HCT116 (cell line): ENCODE measurements at regions not wholly inside any gene's neighbourhood (a gene's known extent, or its start where the extent isn't known, plus 50 kb on each side); places are given as distances from the start of the nearest gene placed in this dataset.

Experiments used
- ATAC-seq: fragments of 200-7000 bp; cut with Tn5 transposase; 2 replicates; pipeline ENCODE4 v1.9.1; 2020; ENCODE audit warnings: mild to moderate bottlenecking, moderate library complexity
- BruUV-seq: library from RNA; stranded (reverse); fragments of 400-500 nt; replicated peaks from 2 replicates; lab custom pipeline; 2021; lab: Mats Ljungman, UMichigan
- CTCF ChIA-PET: fragments of 300-600 bp; sonication (Branson Sonifier 250); formaldehyde crosslinking; loops from one replicate; lab custom pipeline; 2021; ENCODE audit warnings: antibody characterized with exemption; lab: Charles Lee
- POLR2A ChIA-PET: fragments of 300-600, 350-600 bp; sonication (Branson Sonifier 250); formaldehyde crosslinking; loops from one replicate; lab custom pipeline; 2021; ENCODE audit warnings: antibody characterized with exemption; lab: Charles Lee
- RAD21 ChIA-PET, 2 experiments: fragments of 300-600 bp; sonication (Branson Sonifier 250); formaldehyde crosslinking; loops; one replicate each; lab custom pipeline; 2023; ENCODE audit warnings: low total read pairs in 2 of 2; ENCODE audit not compliant: uncharacterized antibody in 2 of 2, unreplicated experiment in 2 of 2, low non-redundant PET in 1 of 2; lab: Charles Lee
- DNase-seq: peaks from one replicate; pipeline ENCODE4 v3.0.0-alpha.2; 2010; ENCODE audit warnings: low read depth, low spot score
- H2AFZ ChIP-seq: fragments of 200-600 bp; shearing (Covaris generic), sonication (generic); 2 replicates; pipeline ENCODE4 v1.6.1; 2017; ENCODE audit warnings: low read depth, mixed run types, mixed read lengths, antibody characterized with exemption, low read length; ENCODE audit not compliant: poor library complexity, severe bottlenecking
- H3K27ac ChIP-seq: 2 replicates; pipeline ENCODE4 v1.5.1; 2012; ENCODE audit warnings: low read depth, low read length
- H3K27me3 ChIP-seq: fragments of 200-600 bp; sonication (generic); 2 replicates; pipeline ENCODE4 v1.6.1; 2016; ENCODE audit warnings: mixed run types, low read length, mixed read lengths; ENCODE audit not compliant: insufficient read depth
- H3K36me3 ChIP-seq, 2 experiments: fragments of 200-500 bp in 1 of 2; fragments of 200-600 bp in 1 of 2; sonication (Bioruptor generic) in 1 of 2; sonication (generic) in 1 of 2; 2 replicates each; pipeline versions ENCODE4 v1.5.1 to v1.6.1; 2014 to 2016; ENCODE audit warnings: low read length in 2 of 2, inconsistent platforms in 1 of 2, mixed read lengths in 1 of 2, mixed run types in 1 of 2; ENCODE audit not compliant: insufficient read depth in 2 of 2, control insufficient read depth in 1 of 2
- H3K4me1 ChIP-seq, 2 experiments: fragments of 200-600 bp in 1 of 2; sonication (generic) in 1 of 2; 2 replicates each; pipeline versions ENCODE4 v1.5.1 to v1.6.1; 2012 to 2017; ENCODE audit warnings: low read length in 2 of 2, inconsistent platforms in 1 of 2, mild to moderate bottlenecking in 1 of 2, mixed read lengths in 1 of 2, mixed run types in 1 of 2, moderate library complexity in 1 of 2; ENCODE audit not compliant: insufficient read depth in 2 of 2, control insufficient read depth in 1 of 2
- H3K4me2 ChIP-seq: fragments of 200-600 bp; sonication (generic); 2 replicates; pipeline ENCODE4 v1.6.1; 2017; ENCODE audit warnings: mixed run types, low read length, mixed read lengths
- H3K4me3 ChIP-seq, 2 experiments: fragments of 200-600 bp in 1 of 2; sonication (generic) in 1 of 2; replicated peaks in 1 of 2; 2 replicates each; pipeline ENCODE4 v1.5.1; 2011 to 2016; ENCODE audit warnings: low read length in 2 of 2, control low read depth in 1 of 2, low read depth in 1 of 2, mild to moderate bottlenecking in 1 of 2, mixed read lengths in 1 of 2, mixed run types in 1 of 2
- H3K79me2 ChIP-seq: fragments of 200-600 bp; sonication (generic); 2 replicates; pipeline ENCODE4 v1.6.1; 2017; ENCODE audit warnings: mild to moderate bottlenecking, mixed run types, low read length, moderate library complexity, mixed read lengths; ENCODE audit not compliant: insufficient read depth
- H3K9ac ChIP-seq: fragments of 200-600 bp; sonication (generic); 2 replicates; pipeline ENCODE4 v1.6.1; 2016; ENCODE audit warnings: low read length, mixed read lengths
- H3K9me2 ChIP-seq: fragments of 200-600 bp; sonication (generic), shearing (Covaris generic); 2 replicates; pipeline ENCODE4 v1.6.1; 2017; ENCODE audit warnings: mixed run types, mild to moderate bottlenecking, moderate library complexity; ENCODE audit not compliant: insufficient read depth
- H3K9me3 ChIP-seq, 2 experiments: fragments of 200-500 bp in 1 of 2; fragments of 200-600 bp in 1 of 2; sonication (Bioruptor generic) in 1 of 2; sonication (generic) in 1 of 2; 2 replicates each; pipeline ENCODE4 v1.6.1; 2014 to 2017; ENCODE audit warnings: low read length in 2 of 2, mixed read lengths in 2 of 2, inconsistent platforms in 1 of 2, low read depth in 1 of 2, mild to moderate bottlenecking in 1 of 2, mixed run types in 1 of 2, moderate library complexity in 1 of 2; ENCODE audit not compliant: control insufficient read depth in 1 of 2, insufficient read depth in 1 of 2
- H4K20me1 ChIP-seq: fragments of 200-600 bp; sonication (generic), shearing (Covaris generic); 2 replicates; pipeline ENCODE4 v1.6.1; 2017; ENCODE audit warnings: mixed run types, mild to moderate bottlenecking, moderate library complexity; ENCODE audit not compliant: insufficient read depth
- EZH2 ChIP-seq: fragments of 200-600 bp; sonication (generic); IDR thresholded peaks from 2 replicates; pipeline ENCODE4 v1.6.1; 2017; ENCODE audit warnings: antibody characterized with exemption, mixed run types
- EZH2phosphoT487 ChIP-seq: fragments of 200-600 bp; IDR thresholded peaks from 2 replicates; pipeline ENCODE4 v1.6.1; 2018; ENCODE audit warnings: antibody characterized with exemption, borderline replicate concordance
- JUND ChIP-seq: IDR thresholded peaks from 2 replicates; pipeline ENCODE4 v1.6.1; 2012
- POLR2A ChIP-seq: IDR thresholded peaks from 2 replicates; pipeline ENCODE4 v1.7.0; 2011; ENCODE audit warnings: borderline replicate concordance; ENCODE audit not compliant: insufficient read depth, insufficient read length; ENCODE audit errors: extremely low read depth
- POLR2AphosphoS5 ChIP-seq: IDR thresholded peaks from 2 replicates; pipeline ENCODE4 v1.6.1; 2011; ENCODE audit warnings: mild to moderate bottlenecking, low read depth, low read length, moderate library complexity
- SIN3A ChIP-seq: IDR thresholded peaks from 2 replicates; pipeline ENCODE4 v1.6.1; 2012; ENCODE audit warnings: low read depth
- SRF ChIP-seq: IDR thresholded peaks from 2 replicates; pipeline ENCODE4 v1.6.1; 2012; ENCODE audit warnings: low read depth
- ZFX ChIP-seq: fragments of 450-650 bp; IDR thresholded peaks from 2 replicates; pipeline ENCODE4 v1.6.1; 2017
- intact Hi-C: fragments of 100-400 bp; cut with micrococcal nuclease; formaldehyde crosslinking; loops from 2 replicates; pipeline ENCODE4 v1.10.0; 2022
- TF ChIP-seq, protein P1 (sequence below): IDR thresholded peaks from 2 replicates; pipeline ENCODE4 v1.6.1; 2012
- TF ChIP-seq, protein P2 (sequence below): IDR thresholded peaks from 2 replicates; pipeline ENCODE4 v1.6.1; 2011; ENCODE audit warnings: mild to moderate bottlenecking, low read length, moderate library complexity; ENCODE audit not compliant: insufficient replicate concordance; ENCODE audit errors: extremely low read depth

DNA sequence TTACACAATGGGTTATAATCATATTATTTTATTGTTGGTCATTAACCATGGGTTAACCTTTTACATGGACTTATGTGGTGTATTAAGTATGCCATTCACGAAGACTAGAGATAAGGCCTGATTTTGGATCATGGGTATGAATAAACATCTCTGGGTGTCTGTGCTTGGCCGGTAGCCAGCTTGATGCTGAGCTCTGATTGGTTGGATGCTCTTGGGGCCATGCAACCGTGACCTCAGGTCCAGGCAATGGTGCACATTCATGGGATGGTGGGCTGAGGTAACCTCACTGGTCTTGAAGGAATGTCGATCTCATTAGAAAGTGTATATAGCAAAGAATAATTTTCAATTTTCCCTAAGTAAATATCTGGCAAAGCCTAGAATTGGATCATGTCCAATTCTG, 158.2 kb upstream of the IL12B start:
- Histone ChIP-seq H3K9me2 (no peaks in the 10 kb centered on the region), H3K9ac (no peak overlapping the region), H3K4me1 (no peaks in the 10 kb centered on the region), H3K27ac (no peak overlapping the region), H3K36me3 (no peaks in the 10 kb centered on the region), H3K79me2 (no peaks in the 10 kb centered on the region), H3K4me2 (no peak overlapping the region), H3K4me3 (no peak overlapping the region), H4K20me1 (no peaks in the 10 kb centered on the region), H2AFZ (no peak overlapping the region), H3K27me3 (no peaks in the 10 kb centered on the region), H3K9me3 (no peaks in the 10 kb centered on the region)
- ChIA-PET RAD21 (no interaction called here), CTCF (no interaction called here), POLR2A (no interaction called here)
- TF ChIP-seq EZH2phosphoT487 (no peak), POLR2A (no peak), ZFX (no peak)
- TF ChIP-seq, protein P1, sequence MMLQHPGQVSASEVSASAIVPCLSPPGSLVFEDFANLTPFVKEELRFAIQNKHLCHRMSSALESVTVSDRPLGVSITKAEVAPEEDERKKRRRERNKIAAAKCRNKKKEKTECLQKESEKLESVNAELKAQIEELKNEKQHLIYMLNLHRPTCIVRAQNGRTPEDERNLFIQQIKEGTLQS = no peak
- TF ChIP-seq, protein P2, sequence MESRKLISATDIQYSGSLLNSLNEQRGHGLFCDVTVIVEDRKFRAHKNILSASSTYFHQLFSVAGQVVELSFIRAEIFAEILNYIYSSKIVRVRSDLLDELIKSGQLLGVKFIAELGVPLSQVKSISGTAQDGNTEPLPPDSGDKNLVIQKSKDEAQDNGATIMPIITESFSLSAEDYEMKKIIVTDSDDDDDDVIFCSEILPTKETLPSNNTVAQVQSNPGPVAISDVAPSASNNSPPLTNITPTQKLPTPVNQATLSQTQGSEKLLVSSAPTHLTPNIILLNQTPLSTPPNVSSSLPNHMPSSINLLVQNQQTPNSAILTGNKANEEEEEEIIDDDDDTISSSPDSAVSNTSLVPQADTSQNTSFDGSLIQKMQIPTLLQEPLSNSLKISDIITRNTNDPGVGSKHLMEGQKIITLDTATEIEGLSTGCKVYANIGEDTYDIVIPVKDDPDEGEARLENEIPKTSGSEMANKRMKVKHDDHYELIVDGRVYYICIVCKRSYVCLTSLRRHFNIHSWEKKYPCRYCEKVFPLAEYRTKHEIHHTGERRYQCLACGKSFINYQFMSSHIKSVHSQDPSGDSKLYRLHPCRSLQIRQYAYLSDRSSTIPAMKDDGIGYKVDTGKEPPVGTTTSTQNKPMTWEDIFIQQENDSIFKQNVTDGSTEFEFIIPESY = no peak
- no peak for DNase-seq
- intact Hi-C loops = no loop called here
- no peak for ATAC-seq
- no TSS peak for BruUV-seq

DNA sequence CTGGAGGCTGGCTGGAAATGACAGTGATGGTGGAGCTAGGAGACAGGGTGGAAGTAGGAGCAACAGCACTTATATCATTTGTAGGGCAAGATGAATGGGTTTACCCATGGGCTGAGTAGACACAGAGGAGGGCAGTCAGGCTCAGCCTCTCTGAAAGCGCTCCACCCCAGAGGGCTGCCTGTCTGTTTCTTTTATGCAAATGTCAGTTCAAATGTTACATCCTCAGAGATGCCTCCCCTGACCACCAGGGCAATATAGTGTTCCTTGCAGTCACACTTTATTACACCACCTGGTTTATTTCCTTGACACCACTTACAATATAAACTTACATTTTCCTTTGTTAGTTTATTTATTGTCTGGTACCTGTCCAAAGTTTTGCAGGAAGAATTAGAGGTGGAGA, 159.5 kb upstream of the IL12B start:
- intact Hi-C loops = no loop called here
- no TSS peak for BruUV-seq
- no peak overlapping the region for H3K27ac ChIP-seq
- no peaks in the 10 kb centered on the region for H3K27me3 ChIP-seq
- no peak overlapping the region for H2AFZ ChIP-seq
- TF ChIP-seq SRF = no peak
- no peak for TF ChIP-seq SIN3A
- TF ChIP-seq JUND = no peak
- TF ChIP-seq POLR2AphosphoS5 = no peak
- no peak for TF ChIP-seq EZH2
- TF ChIP-seq POLR2A = no peak
- TF ChIP-seq, all 23 proteins: peak for 0
- Histone ChIP-seq H3K36me3 (no peaks in the 10 kb centered on the region), H3K4me1 (no peaks in the 10 kb centered on the region), H3K9me2 (no peaks in the 10 kb centered on the region), H3K4me3 (no peak overlapping the region), H3K79me2 (no peaks in the 10 kb centered on the region), H3K9me3 (no peaks in the 10 kb centered on the region), H4K20me1 (no peaks in the 10 kb centered on the region), H3K9ac (no peak overlapping the region), H3K4me2 (no peak overlapping the region)
- DNase-seq = no peak
- ChIA-PET POLR2A (no interaction called here), RAD21 (no interaction called here), CTCF (no interaction called here)
- peak; percentile 50; the same call in 1 of the 2 replicates for ATAC-seq
